Activated T-helper 9 cell treated with anti-CD3 and anti-CD28 coated beads, Interleukin-2, amount 50 U/mL, for 16 hours (primary cell): ENCODE measurements at regions not wholly inside any gene's neighbourhood (a gene's known extent, or its start where the extent isn't known, plus 50 kb on each side); places are given as distances from the start of the nearest gene placed in this dataset.

Experiments
- DNase-seq: peaks from one replicate; pipeline ENCODE4 v3.0.0-alpha.2; 2020; ENCODE audit warnings: low read depth

DNA sequence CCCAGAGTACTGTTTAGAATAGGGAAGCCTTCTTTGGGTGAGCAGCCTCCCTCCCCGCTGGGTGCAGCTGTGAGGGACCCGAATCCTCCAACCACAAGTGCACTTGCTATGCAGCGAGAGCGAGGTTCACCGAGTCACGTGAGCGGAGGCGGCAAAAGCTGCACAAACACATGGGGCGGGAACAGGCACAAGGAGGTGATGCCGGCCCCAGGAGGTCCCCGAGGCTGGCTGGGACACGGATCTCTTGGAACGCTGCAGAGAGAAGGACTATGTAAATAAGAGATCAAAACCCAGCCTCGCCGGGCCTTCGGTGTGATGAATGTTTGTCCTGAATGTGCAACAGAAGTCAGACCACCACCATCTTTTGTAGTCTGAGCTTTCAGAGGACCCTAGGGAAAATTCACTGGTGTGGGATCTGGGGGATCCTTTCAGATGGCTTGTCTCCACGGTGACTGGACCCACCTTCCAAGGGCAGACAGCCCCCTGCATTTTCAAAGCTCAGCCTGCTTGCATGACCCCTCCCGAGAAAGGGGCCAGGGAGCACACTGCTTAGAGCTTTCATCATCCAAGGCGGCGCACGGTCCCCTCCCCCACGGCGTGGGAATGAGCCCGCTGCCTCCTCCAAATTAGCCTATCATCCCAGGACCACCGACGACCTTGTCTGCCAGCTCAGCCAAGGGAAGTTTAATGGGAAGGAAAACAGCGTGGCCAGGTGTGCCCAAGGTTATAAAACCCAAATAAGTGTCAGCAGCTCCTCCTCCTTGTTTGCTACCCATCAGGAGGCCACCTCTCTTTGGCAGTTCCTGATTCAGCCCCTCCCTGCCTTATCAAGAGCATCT is 327.7 kb downstream of the CXCL12 start:
- DNase-seq = no peak

- no peak for DNase-seq
Observed at GRCh38 chr10:44056206-44056605, 328.7 kb downstream of the CXCL12 start.

DNA sequence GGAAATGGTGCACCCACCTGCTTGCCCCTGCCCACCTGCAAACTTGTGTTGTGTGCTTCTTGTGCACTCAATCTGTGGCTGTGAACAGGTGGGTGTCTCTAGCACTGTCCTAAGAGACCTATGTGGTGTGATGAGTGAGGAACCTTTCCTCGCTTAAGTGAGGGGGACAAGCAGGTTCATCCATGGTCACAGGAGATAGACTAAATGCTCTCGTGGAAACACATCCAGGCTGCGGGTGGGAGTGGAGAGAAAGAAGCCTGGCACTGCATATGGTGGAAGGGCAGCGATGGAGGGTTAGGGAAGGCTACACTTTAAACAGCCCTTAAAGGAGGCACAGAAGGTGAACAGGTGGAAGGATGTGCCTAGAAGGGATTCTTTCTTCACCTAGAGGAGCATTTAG is 330.9 kb downstream of the CXCL12 start:
- DNase-seq = no peak

DNA sequence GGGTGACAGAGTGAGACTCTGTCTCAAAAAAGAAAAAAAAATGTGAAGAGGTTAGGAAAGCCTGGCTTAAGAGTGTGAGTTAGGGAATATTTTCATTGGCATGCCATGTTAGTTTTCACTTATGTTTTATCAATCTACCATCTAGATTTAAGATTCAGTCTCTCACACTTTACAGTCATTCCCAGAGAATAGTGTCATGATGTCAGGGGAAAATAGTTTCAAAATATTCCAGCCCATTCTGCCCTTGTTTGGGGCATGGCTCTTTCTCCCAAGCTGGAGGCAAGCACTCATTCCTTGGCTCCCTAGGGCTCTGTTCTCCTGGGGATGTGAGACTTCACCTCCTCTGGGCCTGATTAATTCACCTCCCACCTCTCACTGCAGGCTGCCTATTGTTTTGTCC is 331.5 kb downstream of the CXCL12 start:
- DNase-seq = no peak

- DNase-seq = no peak
Observed at GRCh38 chr10:44051584-44052385, 333.1 kb downstream of the CXCL12 start.

DNA sequence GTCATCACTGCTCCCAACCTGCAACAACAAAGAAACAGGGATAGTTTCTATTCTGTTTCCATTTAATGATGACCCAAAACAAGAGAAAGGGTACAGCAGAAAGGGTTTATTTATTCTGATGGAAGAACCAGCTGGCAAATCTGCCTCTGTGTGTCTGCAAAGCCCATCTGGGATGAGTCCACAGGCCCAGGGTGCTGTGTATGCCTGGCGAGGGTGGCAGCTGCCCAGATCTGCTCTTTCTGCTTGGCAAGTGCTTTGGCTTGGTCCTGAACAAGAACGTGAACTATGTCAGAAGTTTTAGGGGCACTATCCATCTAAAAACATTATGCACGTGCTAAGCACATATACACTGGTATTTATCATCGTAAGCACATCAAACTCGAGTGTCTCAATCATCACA is 333.8 kb downstream of the CXCL12 start:
- no peak for DNase-seq

GRCh38 chr10:44049301-44050015 is 335.4 kb downstream of the CXCL12 start:
- DNase-seq = no peak

GRCh38 chr10:44047361-44047760 is 337.5 kb downstream of the CXCL12 start:
- DNase-seq = no peak

GRCh38 chr10:44046605-44047004 is 338.3 kb downstream of the CXCL12 start:
- no peak for DNase-seq

DNA sequence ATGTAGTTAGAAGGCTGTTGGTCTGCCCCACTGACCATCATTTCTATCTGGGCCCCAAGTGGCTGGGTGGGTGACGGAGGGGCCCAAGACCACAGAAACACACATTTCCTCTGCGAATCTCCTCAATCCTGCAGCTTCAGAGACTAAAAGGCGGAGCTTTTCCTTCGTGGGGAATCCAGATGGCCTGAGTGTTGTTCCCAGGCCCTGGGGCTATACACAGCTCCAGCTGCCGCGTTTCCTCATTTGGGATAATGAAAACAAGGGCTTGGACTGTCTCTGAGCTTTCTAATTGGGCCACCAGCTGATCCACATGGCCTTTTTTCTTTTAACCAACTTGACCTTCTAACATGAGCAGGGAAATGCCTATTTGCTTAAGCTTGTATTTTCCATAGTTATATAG is 339.9 kb downstream of the CXCL12 start:
- no peak for DNase-seq

DNA sequence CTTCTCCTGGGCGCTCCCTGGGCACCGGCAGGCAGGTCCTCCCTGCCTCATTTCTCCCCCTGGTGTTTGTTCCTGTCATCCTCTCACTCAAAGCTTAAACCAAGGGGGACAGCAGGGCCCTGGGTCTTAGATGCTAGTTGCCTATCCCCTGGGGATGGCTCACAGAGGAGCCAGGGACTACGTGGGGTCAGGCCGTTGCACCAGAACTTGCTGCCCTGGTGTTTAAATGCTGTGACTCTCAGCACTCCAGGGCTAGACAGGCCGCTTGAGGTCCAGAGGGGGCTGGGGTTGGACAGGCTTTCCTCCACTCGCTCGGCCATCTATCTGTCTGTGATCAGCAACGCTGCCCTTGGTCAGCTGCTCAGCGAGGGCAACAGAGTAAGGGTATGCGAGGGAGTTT is 340.3 kb downstream of the CXCL12 start:
- no peak for DNase-seq

DNA sequence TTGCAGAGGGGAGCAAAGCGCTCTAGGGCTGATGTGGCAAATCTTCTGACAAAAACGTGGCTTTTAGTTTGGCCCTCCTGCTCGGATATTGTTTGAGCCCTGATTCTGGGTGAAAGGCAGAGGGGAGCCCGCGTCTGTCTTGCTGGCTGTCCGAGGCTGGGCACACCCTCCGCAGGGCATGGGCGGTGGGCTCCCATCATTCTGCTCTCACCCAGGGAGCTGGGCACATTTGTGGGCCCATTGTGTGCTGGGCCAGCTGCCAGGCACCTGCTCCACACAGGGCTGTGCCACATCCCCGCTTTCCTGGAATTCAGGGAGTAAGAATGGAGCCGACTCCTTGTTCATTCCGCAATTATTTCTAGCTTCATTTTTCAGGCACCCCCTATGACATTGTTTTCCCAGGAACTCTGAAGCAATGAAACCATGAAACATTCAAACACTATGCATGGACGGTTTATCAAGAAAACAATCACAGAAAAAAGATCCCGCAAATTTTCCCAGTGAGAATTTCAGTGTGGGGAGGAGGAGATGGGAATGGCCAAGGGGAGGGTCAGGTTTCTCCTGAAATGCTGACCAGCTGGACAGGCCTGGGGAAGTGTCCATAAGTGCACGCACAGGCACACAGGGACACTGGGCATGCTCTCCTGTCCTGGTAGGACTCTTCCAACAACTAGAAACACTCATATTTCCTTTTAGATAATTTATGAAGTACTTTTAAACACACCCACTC is 341.1 kb downstream of the CXCL12 start:
- DNase-seq = no peak

DNA sequence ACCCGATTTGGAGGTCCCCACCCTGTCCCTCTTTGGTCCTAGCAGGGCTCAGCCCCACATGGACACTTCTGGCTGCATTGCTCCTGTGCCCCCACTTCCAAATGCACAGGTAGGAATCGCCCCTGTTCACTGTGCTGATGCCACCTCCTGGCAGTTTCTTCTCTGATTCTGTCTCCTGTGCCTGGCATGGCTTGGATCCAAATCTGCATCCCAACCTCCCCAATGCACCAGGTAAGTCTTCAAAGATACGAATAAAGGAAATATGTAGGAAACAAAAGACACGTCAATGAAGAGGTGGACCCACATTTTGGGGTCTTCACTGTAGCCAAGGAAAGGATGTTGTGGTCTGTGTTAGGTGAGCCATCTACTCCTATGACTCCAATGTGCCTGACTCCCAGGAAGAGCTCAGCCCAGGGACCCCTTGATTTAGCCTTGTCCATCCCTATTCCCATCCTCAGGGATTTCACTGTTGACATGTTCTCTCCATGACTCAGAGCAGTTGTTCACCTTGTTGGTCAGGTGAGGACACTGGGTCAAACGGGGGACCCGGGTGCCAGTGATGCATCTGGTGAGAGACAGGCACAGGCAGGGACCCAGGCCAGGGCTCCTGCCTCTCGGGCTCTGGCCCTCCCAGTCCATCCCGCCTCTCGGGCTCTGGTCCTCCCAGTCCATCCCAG is 341.8 kb downstream of the CXCL12 start:
- DNase-seq = no peak

GRCh38 chr10:44042075-44042770 is 342.7 kb downstream of the CXCL12 start:
- DNase-seq = no peak

GRCh38 chr10:44039599-44039998 is 345.3 kb downstream of the CXCL12 start:
- DNase-seq = no peak

- no peak for DNase-seq
Observed at GRCh38 chr10:44036425-44036824, 348.5 kb downstream of the CXCL12 start.

GRCh38 chr10:44035474-44036197 is 349.3 kb downstream of the CXCL12 start:
- DNase-seq = no peak

DNA sequence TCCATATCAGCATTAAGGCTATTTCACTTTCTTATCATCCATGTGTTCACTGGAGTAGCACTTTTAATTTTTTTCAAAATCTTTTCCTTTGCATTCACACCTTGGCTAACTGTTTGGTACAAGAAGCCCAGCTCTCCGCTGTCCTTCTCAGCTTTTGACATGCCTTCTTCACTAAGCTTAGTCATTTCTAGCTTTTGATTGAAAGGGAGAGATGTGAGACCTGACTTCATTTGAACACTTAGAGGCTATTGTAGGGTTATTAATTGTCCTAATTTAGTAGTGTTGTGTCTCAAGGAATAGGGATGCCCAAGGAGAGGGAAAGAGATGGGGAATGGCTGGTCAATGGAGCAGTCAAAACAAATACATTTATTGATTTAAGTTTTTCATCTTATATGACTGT is 350.0 kb downstream of the CXCL12 start:
- DNase-seq = no peak

DNA sequence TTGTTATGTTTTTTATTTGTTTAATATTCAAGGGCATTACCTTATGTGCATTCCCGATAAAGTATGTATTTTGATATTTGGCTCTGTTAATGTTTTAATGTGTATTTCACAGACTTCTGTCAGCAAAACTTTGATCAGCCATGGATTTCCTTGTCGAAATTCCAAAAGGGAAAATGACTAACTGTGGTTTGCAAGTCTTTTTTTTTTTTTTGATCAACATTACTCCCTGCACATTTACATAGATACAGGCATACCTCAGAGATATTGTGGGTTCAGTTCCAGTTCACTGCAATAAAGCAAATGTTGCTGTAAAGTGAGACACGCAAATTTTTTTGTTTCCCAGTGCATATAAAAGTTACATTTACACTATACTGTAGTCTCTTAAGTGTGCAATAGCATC is 351.9 kb downstream of the CXCL12 start:
- no peak for DNase-seq

DNA sequence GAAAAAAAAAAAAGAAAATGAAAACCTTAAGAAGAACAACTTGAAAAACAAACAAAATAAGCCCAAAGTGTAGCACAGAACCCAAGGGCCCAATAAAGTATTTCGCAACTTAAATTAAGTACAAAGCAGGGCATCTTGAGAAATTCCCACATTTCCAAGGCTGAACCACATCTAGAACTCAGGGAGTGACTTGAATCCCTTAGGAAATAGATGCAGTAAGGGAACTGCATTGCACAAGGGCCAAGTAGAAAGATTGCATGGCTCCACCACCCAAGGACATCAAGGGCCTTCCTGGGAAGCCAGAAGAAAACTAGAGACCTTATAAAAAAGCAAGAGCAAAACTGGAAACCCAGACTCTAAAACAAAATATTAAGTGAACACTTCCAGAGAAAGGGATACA is 352.7 kb downstream of the CXCL12 start:
- no peak for DNase-seq
